T47D (cell line): ENCODE measurements at regions not wholly inside any gene's neighbourhood (a gene's known extent, or its start where the extent isn't known, plus 50 kb on each side); places are given as distances from the start of the nearest gene placed in this dataset.
A peak's percentile ranks its signal among the peaks of the same experiment; 100 is the strongest.

Experiments
- DNase-seq, 2 experiments: peaks; one replicate each; pipeline versions ENCODE4 v3.0.0 to v3.0.0-alpha.2; 2011 to 2012; ENCODE audit warnings: low read depth in 1 of 2, low spot score in 1 of 2
- JUND ChIP-seq: IDR thresholded peaks from 2 replicates; pipeline ENCODE4 v1.6.1; 2012; ENCODE audit warnings: low read depth
- in situ Hi-C: cut with HindIII; loops from 2 replicates; pipeline ENCODE4 v1.10.0; 2016; ENCODE audit warnings: low sequenced_read_pairs, low pct_unique_long_range_greater_than_20kb

- TF ChIP-seq JUND = no peak
- DNase-seq = no peak
- in situ Hi-C loops = no loop called here
Observed at GRCh38 chr12:132439333-132439904, 50.5 kb upstream of the FBRSL1 start.

DNA sequence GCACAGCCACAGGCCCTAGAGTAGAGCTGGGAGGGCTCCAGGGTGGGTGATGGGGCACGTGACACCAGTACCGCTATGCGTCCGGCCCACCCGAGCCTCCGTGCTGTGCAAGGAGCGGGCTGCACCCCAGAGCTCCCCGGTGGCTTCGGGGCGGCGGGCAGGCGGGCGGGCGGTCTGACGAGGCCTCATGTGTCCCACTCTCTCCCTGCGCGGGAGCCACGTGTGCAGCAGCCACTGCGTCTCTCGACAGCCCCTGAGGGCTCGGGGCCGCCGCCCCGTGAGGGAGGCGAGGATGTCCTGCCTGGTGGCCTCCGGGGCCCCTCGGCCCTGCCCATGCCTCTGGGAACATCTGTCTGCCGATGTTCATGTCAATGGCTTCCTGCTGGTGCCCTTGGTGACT, 51.2 kb upstream of the FBRSL1 start:
- no peak for TF ChIP-seq JUND
- no peak for DNase-seq
- in situ Hi-C loops = no loop called here

DNA sequence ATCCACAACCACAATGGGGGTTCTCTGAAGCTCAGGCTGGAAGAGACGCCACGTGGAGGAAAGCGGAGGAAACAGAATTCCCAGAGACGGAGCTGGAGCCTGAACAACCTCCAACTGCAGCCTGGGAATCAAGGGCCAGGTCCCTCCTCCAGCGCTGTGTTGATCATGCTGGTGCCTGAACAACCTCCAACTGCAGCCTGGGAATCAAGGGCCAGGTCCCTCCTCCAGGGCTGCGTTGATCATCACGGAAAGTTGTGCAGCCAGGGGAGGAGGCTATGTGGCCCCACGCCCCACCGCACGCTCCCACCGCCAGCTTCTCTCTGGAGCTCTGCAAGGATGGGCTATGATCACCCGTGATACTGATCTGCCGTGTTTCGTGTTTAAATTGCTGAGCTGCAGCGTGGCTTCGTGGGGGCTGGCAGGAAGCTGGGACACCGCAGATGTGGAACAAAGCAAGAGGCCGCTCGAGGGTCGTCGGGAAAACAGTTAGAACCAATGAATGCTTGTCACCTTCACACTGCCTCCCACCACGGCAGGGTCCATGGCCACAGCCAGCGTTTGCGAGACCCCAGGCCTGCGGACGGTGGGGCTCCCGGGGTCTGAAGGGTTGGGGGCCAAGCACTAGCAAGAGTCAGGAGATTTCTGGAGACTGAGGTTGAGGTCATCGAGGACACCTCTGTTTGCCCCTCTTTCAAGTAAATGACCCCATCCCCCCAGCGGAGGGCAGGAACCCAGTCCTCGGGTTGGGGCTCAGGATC, 51.8 kb upstream of the FBRSL1 start:
- no peak for DNase-seq
- in situ Hi-C loops = no loop called here
- no peak for TF ChIP-seq JUND

DNA sequence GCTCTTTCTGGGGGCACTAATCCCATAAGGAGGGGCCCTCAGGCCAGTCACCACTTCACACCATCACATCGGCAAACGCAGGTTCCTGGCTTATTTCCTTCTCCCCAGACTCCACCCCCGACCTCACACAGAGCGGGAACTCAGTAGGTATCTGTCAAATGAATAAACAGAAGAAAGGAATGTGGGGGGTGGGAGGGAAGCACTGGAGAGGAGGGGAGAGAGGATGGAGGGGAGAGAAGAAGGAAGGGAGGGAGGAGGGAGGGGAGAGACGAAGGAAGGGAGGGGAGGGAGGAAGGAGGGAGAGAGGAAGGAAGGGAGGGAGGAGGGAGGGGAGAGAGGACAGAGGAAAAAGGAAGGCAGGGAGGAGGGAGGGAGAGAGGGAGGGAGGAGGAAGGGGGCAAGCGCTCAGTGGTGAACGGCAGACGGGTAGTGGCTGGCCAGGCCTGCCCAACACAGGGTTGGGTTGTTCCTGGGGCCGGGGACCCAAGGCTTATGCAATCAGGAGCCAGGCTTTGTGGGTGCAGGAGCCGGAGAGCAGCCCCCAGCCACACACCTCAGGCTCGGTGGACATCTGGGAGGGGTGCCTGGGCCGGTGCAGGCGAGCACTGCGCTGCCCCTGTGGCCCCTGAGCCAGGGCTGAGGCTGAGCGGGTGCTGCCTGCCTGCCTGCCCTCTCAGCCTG, 52.6 kb upstream of the FBRSL1 start:
- in situ Hi-C loops = no loop called here
- no peak for TF ChIP-seq JUND
- DNase-seq = peak; percentile 54 to 66

- in situ Hi-C loops = no loop called here
- no peak for DNase-seq
- TF ChIP-seq JUND = no peak
Observed at GRCh38 chr12:132436791-132437251, 53.1 kb upstream of the FBRSL1 start.

DNA sequence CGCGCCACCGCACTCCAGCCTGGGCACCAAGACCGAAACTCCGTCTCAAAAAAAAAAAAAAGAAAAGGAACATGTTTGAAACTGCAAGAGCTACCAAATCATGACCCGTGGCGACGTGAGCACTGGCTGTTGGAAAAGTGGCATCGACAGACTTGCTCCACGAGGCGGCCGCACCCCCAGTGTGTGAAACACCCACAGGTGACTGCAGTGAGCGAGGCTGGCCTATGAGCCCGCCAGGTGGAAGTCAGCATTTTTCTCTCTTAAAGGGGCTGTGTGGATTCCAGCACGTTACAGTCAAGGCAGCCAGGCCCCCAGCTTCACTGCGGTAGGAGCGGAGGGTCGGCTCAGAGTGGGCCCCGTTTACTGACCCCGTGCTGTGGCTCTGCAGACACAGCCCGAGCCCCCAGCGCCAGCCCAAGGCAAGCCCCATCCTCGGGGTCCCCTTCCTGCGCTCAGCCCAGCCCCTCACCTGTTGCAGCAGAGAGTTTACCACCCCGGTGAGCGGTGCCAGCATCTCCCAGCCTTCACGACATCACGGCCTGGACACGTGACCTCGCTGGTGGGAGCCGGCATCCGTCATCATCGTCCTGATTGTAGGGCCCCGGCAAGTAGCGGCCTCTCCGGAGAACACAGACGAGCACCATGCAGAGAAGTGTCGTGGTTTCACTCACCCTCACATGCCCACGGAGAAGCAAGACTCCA, 54.3 kb upstream of the FBRSL1 start:
- no peak for DNase-seq
- no peak for TF ChIP-seq JUND
- in situ Hi-C loops = no loop called here

DNA sequence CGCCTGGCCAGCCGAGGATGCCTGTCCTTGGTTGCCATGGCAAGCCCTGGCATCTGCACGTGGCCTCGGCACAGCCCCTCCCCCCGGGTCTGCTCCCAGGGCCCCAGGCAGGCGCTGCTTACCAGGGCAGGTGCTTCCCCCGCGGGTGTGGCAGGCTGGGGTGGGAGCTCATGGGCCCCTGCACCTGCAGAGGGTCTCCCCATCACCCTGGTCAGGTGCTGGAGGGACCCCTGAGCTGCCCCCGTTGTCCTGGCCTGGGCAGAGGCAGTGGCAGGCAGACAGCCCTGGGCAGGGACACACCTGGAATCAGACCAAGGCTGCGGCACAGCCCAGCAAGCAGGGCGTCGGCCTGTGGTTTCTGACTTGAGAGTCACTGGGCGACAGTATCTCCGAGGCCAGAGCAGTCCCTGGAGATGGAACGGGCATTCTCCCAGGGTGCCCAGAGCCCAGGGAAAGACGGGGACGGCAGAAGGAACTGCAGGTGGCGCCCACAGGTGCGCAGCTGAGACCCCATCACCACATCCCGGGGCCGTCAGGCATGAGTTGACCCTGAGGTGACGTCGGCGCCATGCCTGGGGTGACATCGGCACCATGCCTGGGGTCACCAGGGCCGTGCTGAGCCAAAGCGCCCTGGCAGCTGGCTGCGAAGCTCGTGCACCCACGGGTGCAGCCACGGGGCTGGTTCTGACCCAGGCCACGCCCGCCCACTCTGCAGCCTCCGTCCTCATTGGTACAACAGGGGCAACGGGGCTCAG, 56.1 kb upstream of the FBRSL1 start:
- no peak for TF ChIP-seq JUND
- DNase-seq = peak in 1 of 2 experiments; percentile 68
- in situ Hi-C loops = no loop called here

DNA sequence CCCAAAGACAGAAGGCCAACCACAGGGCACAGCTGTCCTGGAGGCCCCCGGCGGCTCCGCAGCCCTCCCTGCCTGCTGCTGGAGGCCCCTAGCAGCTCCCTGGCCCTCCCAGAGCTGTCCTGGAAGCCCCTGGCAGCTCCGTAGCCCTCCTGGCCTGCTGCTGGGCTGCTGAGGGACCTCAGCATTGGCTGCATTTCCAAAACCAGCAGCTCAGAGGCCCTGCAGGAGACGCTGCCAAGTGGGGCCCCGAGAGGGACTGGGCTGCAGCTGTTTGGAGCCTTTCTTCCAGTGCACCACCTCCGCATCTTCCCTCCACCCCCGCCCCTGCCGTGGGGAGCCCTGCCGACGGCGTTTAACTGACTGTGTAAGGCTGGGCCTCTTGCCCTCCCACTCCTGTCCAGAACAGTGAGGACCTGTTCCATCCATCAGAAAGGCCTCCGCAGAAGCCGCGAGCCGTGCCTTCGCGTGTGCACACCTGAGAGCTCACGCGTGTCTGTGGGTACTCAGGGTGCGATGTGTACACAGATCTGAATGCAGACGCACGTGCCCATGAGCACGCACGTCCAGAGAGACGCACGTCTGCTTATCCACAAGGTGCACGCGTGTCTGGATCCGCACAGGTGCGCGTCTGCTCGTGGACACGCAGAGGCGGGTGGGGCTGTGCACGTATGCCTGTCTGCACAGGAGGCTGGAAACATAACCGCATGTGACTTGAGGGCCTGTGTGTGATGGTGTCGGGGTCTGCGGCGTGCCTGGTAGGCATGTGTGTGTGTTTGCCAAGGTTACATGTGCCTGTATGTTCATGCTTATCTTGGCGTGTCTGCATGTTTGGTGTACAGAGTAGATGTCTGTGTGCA, 57.0 kb upstream of the FBRSL1 start:
- no peak for DNase-seq
- no peak for TF ChIP-seq JUND
- in situ Hi-C loops = no loop called here

GRCh38 chr12:132432126-132432705, 57.7 kb upstream of the FBRSL1 start:
- no peak for TF ChIP-seq JUND
- in situ Hi-C loops = no loop called here
- DNase-seq = no peak

DNA sequence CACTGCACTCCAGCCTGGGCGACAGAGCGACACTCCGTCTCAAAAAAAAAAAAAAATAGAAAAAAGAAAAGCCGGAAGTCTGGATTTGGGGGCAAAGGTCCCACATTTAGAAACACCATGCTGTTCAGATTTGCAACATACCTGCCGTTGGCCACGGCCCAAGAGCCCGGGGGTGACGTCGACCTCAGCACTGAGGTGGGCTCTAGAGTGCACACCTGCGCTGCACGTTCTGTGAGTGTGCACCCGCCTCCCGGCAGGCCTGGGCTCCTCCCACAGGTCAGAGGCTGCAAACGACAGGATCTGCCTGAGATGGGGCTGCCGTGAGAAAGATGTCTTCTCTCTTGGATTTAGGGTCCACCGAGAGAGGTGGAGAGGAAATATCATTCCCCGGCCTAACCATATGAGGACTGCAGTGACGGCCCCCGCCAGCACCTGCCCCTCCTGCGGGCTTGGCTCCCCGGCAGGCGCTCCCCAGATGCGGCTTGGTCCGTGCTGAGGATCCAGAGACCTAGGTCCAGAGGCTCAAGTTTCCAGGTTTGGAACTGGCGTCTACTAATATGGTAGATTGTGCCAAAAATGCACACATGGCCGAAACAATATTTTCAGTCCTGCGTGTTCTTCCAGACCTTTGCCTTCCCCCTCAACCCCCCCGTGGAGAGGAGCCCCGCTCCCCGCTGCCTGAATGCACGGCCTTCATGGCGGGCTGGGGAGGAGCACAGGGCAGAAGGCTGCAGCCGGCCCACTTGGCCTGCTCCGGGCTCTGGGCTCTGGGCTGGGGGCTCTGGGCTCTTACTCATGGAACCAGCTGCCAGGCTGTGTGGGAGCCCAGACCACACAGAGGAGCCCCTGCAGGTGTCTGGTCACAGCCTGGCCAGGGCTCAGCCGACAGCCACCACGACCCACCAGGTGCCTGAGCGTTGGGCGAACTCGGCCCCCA, 58.8 kb upstream of the FBRSL1 start:
- DNase-seq = no peak
- TF ChIP-seq JUND = no peak
- in situ Hi-C loops = no loop called here
